GM03348 (cell line): ENCODE measurements at regions not wholly inside any gene's neighbourhood (a gene's known extent, or its start where the extent isn't known, plus 50 kb on each side); places are given as distances from the start of the nearest gene placed in this dataset.

Experiments used
- DNase-seq: peaks from one replicate; pipeline ENCODE4 v3.0.0; 2012; ENCODE audit warnings: low spot score

GRCh38 chrY:15404551-15404950, 880.2 kb downstream of the NLGN4Y start:
- no peak for DNase-seq

GRCh38 chrY:15415165-15415564, 890.8 kb downstream of the NLGN4Y start:
- no peak for DNase-seq

GRCh38 chrY:15418613-15419012, 894.3 kb downstream of the NLGN4Y start:
- no peak for DNase-seq

- DNase-seq = peak; percentile 9
Observed at GRCh38 chrY:15424665-15425132, 900.4 kb downstream of the NLGN4Y start.

- no peak for DNase-seq
Observed at GRCh38 chrY:15440021-15440695, 915.8 kb downstream of the NLGN4Y start.

GRCh38 chrY:15440696-15441408, 916.5 kb downstream of the NLGN4Y start:
- DNase-seq = no peak

GRCh38 chrY:15441878-15442277, 917.5 kb downstream of the NLGN4Y start:
- no peak for DNase-seq

GRCh38 chrY:15445871-15446270, 921.5 kb downstream of the NLGN4Y start:
- DNase-seq = no peak

GRCh38 chrY:15446861-15447260, 922.5 kb downstream of the NLGN4Y start:
- DNase-seq = no peak

GRCh38 chrY:15447959-15448358, 923.6 kb downstream of the NLGN4Y start:
- DNase-seq = no peak

GRCh38 chrY:15455133-15455937, 931.0 kb downstream of the NLGN4Y start:
- DNase-seq = no peak

- peak; percentile 77 for DNase-seq
Observed at GRCh38 chrY:15455980-15456469, 931.7 kb downstream of the NLGN4Y start.

GRCh38 chrY:15456491-15456890, 932.2 kb downstream of the NLGN4Y start:
- DNase-seq = no peak

GRCh38 chrY:15457682-15458081, 933.4 kb downstream of the NLGN4Y start:
- no peak for DNase-seq

- no peak for DNase-seq
Observed at GRCh38 chrY:15458426-15458825, 934.1 kb downstream of the NLGN4Y start.

GRCh38 chrY:15465880-15466279, 941.6 kb downstream of the NLGN4Y start:
- DNase-seq = no peak

GRCh38 chrY:15466891-15467290, 942.6 kb downstream of the NLGN4Y start:
- DNase-seq = peak; percentile 27

GRCh38 chrY:15468091-15468490, 943.8 kb downstream of the NLGN4Y start:
- DNase-seq = no peak

- peak; percentile 5 for DNase-seq
Observed at GRCh38 chrY:15471371-15471770, 947.0 kb downstream of the NLGN4Y start.

- DNase-seq = no peak
Observed at GRCh38 chrY:15478348-15478963, 954.1 kb downstream of the NLGN4Y start.

GRCh38 chrY:15500536-15500935, 976.2 kb downstream of the NLGN4Y start:
- DNase-seq = no peak

GRCh38 chrY:15501181-15501580, 976.9 kb downstream of the NLGN4Y start:
- no peak for DNase-seq
